HG03469 (cell line): ENCODE measurements at regions not wholly inside any gene's neighbourhood (a gene's known extent, or its start where the extent isn't known, plus 50 kb on each side); places are given as distances from the start of the nearest gene placed in this dataset.
A peak's percentile ranks its signal among the peaks of the same experiment; 100 is the strongest.
"Not testable (repeated sequence)": the region's sequence is repeated elsewhere in the genome, so short reads cannot be mapped to it uniquely, and the experiment has no call there.

ENCODE experiments used
- ATAC-seq: cut with Tn5 transposase; IDR thresholded peaks from one replicate; pipeline ENCODE4 v1.9.1; 2021; ENCODE audit warnings: mild to moderate bottlenecking, moderate library complexity, moderate number of reproducible peaks; ENCODE audit not compliant: unreplicated experiment

DNA sequence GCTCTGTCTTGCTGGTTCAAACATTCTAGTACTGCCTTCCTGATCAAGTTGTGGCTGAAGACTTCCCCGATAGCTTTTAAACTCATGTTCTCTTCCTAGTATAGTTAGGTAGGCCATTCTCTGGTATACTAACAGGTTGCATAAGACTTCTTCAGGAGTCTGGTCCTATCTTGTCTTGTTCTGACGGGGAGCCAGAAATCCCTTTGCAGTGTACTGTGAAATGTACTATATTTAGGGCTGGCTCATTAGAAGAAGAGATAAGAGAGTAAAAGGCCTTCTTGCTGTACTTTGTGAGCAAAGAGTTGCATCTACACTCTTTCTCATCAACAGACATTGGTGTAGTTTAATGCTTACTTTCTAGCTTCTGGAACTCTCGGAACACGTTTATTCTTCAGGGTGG lies 331.9 kb downstream of the NUP35 start:
- ATAC-seq: no peak

GRCh38 chr2:183458460-183458859 lies 334.2 kb downstream of the NUP35 start:
- no peak for ATAC-seq

DNA sequence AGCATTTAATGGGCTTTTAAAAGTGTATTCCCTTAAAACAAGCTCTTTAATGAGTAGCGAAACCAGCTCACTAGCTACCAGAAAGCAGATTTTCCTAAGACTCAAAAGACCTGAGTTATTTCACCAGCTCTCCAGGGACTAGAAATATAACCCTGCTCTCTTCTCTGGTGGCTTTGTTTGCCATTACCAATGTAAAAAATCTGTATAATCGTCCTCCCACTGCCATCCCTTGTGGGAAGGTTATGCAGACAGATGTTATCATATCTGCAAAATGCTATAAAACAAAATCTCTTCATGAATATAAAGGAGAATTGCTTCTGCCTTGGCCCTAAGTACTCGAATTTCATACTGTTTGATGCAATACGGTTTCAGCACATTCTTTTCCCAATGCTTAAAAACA lies 335.2 kb downstream of the NUP35 start:
- no peak for ATAC-seq

DNA sequence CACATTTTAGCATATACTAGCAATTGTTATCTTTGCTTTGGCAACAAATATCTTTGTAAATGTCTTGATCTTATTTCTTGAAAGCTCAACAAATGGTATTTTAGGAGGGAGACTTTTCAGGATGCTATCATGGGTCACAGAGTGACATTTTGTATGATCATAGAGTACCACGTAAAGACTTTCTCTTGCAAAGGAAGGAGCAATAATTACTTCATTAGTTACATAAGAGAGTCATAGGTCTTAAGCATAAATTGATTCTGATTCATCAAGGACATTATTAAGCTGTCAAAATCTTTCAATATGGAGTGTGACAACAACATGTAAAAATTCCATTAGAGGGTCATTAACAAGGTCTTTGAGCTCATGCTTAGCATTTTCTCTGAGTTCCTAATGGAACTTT lies 339.6 kb downstream of the NUP35 start:
- no peak for ATAC-seq

DNA sequence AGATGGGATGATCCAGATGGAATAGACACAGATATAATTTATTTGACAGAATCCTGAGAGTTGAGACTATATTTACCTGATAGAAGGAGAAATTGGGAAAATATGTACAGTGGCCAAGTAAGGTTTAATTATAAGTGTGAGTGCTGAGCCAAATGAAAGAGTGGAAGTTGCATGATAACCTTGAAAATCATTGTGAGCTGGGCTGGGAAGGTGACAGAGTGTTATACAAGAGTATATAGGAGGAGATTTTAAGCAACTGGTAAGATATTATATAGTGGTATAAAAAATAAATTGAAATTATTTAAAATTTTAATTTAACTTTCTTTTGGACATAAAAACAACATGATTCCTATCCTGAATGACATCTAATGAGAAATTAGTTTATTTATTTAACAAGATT lies 340.8 kb downstream of the NUP35 start:
- no peak for ATAC-seq

DNA sequence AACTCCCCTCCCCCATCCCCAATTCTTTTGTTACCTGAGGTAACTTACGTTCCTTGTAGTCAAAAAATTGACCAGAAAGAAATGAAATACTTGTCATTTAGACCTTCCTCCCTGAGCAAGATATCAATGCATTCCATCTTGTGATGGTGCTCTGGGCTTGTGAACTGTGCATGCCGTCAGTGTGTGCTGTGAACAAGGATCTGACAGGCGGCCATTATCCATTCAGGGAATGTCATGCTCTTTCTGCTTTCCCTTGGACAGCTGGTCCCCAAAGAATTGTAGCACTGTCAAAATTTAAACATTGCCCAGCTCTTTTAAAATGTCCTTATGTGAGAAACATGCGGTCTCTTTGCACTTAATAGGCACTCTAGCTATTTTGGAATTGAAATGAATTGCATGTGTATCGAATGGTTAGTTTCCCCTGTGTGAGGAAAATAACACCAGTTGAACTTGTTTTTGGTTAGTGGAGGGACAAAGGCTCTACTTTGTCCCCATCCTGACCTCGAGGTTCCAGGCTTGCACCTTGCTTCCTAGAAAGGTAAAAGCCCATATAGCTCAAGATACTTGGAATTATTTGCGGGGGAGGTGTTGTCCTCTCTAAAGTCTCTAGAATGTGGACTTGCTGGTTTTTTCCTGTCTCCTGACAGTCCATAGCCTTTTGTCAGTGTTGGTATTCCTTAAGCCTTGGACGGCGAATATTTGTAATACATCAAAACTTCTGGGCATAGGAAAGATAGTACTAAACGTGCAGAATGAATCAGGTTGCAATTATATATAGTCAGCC lies 350.9 kb downstream of the NUP35 start:
- no peak for ATAC-seq

DNA sequence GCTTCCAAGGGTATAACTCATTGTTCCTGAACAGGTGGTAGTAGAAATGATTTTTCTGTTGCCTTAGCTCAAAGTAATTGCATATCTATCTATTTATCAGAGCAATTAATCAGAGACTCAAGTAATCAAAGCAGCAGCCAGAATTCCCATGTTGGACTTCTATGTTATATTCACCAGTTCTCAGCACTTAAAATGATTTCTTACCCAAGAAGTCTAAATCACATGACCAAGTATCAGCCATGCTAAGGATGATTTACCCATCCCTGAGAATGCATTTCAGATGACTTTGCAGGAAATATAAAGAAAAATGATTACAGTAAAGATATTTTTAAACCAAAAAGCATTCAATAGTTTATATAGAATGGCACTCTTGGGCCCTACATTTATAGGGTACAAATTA lies 352.2 kb downstream of the NUP35 start:
- no peak for ATAC-seq

DNA sequence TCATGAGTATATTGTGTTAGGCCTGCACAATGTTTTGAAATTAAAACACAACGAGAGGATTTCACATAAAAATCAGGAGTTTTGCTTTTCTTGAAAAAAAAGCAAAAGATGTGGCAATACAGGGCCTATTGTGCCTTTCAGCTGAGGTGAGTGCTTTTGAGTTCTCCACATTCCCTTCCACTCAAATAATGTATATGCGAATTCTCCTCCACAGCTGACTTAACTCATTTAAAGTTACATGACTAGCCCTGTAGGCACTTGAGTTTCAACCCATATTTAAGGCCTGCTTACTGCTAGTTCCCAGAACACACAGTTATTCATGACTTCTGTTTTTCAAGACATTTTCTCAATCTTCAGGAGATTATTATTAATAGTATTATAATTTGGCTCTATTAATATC lies 353.1 kb downstream of the NUP35 start:
- no peak for ATAC-seq

DNA sequence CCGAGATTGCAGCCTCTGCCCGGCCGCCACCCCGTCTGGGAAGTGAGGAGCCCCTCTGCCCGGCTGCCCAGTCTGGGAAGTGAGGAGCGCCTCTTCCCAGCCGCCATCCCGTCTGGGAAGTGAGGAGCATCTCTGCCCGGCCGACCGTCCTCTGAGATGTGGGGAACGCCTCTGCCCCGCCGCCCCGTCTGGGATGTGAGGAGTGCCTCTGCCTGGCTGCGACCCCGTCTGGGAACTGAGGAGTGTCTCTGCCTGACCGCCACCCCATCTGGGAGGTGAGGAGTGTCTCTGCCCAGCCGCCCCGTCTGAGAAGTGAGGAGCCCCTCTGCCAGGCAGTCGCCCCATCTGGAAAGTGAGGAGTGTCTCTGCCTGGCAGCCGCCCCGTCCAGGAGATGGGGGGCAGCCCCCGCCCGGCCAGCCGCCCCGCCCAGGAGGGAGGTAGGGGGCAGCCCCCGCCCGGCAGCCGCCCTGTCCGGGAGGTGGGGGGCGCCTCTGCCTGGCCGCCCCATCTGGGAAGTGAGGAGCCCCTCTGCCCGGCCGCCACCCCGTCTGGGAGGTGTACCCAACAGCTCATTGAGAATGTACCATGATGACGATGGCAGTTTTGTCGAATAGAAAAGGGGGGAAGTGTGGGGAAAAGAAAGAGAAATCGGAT lies 354.8 kb downstream of the NUP35 start:
- ATAC-seq: not testable (repeated sequence)

- ATAC-seq: no peak
Measured at GRCh38 chr2:183487326-183487725, 363.1 kb downstream of the NUP35 start.

- no peak for ATAC-seq
Measured at GRCh38 chr2:183488421-183488820, 364.2 kb downstream of the NUP35 start.

- ATAC-seq: no peak
Measured at GRCh38 chr2:183490489-183490888, 366.2 kb downstream of the NUP35 start.

- ATAC-seq: no peak
Measured at GRCh38 chr2:183490914-183491313, 366.7 kb downstream of the NUP35 start.

DNA sequence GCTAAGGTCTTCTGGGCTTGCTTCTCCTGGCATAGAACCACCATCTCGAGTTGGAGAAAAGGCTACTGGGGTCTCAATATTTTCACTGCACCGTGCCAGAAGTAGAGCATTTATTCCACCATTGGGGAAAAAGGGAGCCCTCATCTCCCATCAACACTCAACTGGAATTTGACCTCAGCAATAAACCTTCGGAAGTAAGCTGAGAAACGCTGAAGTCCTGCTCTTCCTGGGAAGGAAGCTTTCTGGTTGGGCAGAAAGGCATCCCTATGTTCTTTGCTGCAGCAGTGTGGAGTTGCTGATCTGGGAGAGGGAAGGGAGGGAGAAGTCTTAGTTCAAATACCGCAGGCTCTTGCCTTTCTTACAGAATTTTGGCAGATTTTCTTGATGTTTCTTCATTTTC lies 368.8 kb downstream of the NUP35 start:
- ATAC-seq: no peak

GRCh38 chr2:183495079-183495478 lies 370.8 kb downstream of the NUP35 start:
- ATAC-seq: no peak

- ATAC-seq: peak; percentile 85
Measured at GRCh38 chr2:183495589-183496267, 371.5 kb downstream of the NUP35 start.

DNA sequence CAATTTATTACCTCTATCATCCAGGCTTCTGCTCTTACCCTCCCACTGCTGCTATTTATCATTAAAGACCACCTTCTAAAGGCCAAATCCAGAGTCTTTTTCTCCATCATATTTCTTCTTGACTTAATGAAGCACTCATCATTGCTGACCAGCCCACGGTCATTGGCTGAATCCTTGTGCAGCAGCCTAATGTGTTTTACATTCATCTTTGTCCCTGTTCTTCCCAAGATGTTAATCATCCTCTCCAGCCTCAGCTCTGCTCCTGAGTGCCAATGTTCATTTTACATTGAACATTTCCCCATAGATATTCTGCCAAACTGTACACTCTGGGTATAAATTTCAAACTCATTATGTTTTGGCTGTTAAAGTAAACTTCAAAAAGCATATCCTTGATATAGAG lies 373.6 kb downstream of the NUP35 start:
- no peak for ATAC-seq

DNA sequence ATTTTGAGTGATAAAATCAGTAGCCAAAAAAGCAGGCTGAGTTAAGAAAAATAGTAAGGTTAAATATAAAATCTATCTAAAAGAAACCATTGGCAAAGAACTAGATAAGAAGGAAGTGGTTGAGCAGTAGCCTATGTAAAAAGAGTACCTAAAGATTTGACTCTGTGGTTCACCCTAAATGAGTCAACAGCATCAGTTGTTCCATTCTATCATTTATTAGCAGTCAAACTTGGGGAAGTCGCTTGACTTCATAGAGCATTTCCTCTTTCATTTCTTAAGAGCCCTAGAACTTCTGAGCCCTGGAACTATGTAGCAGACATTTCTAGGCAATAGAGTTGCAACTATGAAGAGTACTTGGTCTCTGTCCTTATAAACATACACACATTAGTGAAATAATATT lies 381.7 kb downstream of the NUP35 start:
- ATAC-seq: peak; percentile 99

GRCh38 chr2:183511154-183511553 lies 386.9 kb downstream of the NUP35 start:
- ATAC-seq: no peak

GRCh38 chr2:183519371-183520056 lies 395.3 kb downstream of the NUP35 start:
- no peak for ATAC-seq

DNA sequence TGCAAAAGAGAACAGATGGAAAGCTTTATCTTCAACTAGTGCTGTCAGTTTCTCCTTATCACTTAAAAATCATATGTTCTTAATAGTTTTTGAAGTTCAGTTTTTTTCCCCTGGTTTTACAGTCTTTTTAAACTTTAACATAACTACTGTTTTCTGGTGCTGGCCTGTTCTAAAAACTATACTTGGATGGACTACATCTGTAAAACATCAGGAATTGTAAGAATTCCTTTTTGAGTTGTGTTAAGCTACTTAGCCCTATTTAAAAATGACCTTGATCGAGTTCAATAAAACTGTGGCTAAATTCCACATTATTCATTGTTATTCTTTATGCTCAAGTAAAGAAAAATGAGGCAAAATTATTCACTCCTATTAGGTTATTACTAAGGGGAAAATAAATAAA lies 397.7 kb downstream of the NUP35 start:
- ATAC-seq: no peak
